HCT116 (cell line): ENCODE measurements at regions not wholly inside any gene's neighbourhood (a gene's known extent, or its start where the extent isn't known, plus 50 kb on each side); places are given as distances from the start of the nearest gene placed in this dataset.

Experiments
- ATAC-seq: fragments of 200-7000 bp; cut with Tn5 transposase; 2 replicates; pipeline ENCODE4 v1.9.1; 2020; ENCODE audit warnings: mild to moderate bottlenecking, moderate library complexity
- BruUV-seq: library from RNA; stranded (reverse); fragments of 400-500 nt; replicated peaks from 2 replicates; lab custom pipeline; 2021; lab: Mats Ljungman, UMichigan
- CTCF ChIA-PET: fragments of 300-600 bp; sonication (Branson Sonifier 250); formaldehyde crosslinking; loops from one replicate; lab custom pipeline; 2021; ENCODE audit warnings: antibody characterized with exemption; lab: Charles Lee
- POLR2A ChIA-PET: fragments of 300-600, 350-600 bp; sonication (Branson Sonifier 250); formaldehyde crosslinking; loops from one replicate; lab custom pipeline; 2021; ENCODE audit warnings: antibody characterized with exemption; lab: Charles Lee
- RAD21 ChIA-PET, 2 experiments: fragments of 300-600 bp; sonication (Branson Sonifier 250); formaldehyde crosslinking; loops; one replicate each; lab custom pipeline; 2023; ENCODE audit warnings: low total read pairs in 2 of 2; ENCODE audit not compliant: uncharacterized antibody in 2 of 2, unreplicated experiment in 2 of 2, low non-redundant PET in 1 of 2; lab: Charles Lee
- DNase-seq: peaks from one replicate; pipeline ENCODE4 v3.0.0-alpha.2; 2010; ENCODE audit warnings: low read depth, low spot score
- H2AFZ ChIP-seq: fragments of 200-600 bp; shearing (Covaris generic), sonication (generic); 2 replicates; pipeline ENCODE4 v1.6.1; 2017; ENCODE audit warnings: low read depth, mixed run types, mixed read lengths, antibody characterized with exemption, low read length; ENCODE audit not compliant: poor library complexity, severe bottlenecking
- H3K27ac ChIP-seq: 2 replicates; pipeline ENCODE4 v1.5.1; 2012; ENCODE audit warnings: low read depth, low read length
- H3K27me3 ChIP-seq: fragments of 200-600 bp; sonication (generic); 2 replicates; pipeline ENCODE4 v1.6.1; 2016; ENCODE audit warnings: mixed run types, low read length, mixed read lengths; ENCODE audit not compliant: insufficient read depth
- H3K36me3 ChIP-seq, 2 experiments: fragments of 200-500 bp in 1 of 2; fragments of 200-600 bp in 1 of 2; sonication (Bioruptor generic) in 1 of 2; sonication (generic) in 1 of 2; 2 replicates each; pipeline versions ENCODE4 v1.5.1 to v1.6.1; 2014 to 2016; ENCODE audit warnings: low read length in 2 of 2, inconsistent platforms in 1 of 2, mixed read lengths in 1 of 2, mixed run types in 1 of 2; ENCODE audit not compliant: insufficient read depth in 2 of 2, control insufficient read depth in 1 of 2
- H3K4me1 ChIP-seq, 2 experiments: fragments of 200-600 bp in 1 of 2; sonication (generic) in 1 of 2; 2 replicates each; pipeline versions ENCODE4 v1.5.1 to v1.6.1; 2012 to 2017; ENCODE audit warnings: low read length in 2 of 2, inconsistent platforms in 1 of 2, mild to moderate bottlenecking in 1 of 2, mixed read lengths in 1 of 2, mixed run types in 1 of 2, moderate library complexity in 1 of 2; ENCODE audit not compliant: insufficient read depth in 2 of 2, control insufficient read depth in 1 of 2
- H3K4me2 ChIP-seq: fragments of 200-600 bp; sonication (generic); 2 replicates; pipeline ENCODE4 v1.6.1; 2017; ENCODE audit warnings: mixed run types, low read length, mixed read lengths
- H3K4me3 ChIP-seq, 2 experiments: fragments of 200-600 bp in 1 of 2; sonication (generic) in 1 of 2; replicated peaks in 1 of 2; 2 replicates each; pipeline ENCODE4 v1.5.1; 2011 to 2016; ENCODE audit warnings: low read length in 2 of 2, control low read depth in 1 of 2, low read depth in 1 of 2, mild to moderate bottlenecking in 1 of 2, mixed read lengths in 1 of 2, mixed run types in 1 of 2
- H3K79me2 ChIP-seq: fragments of 200-600 bp; sonication (generic); 2 replicates; pipeline ENCODE4 v1.6.1; 2017; ENCODE audit warnings: mild to moderate bottlenecking, mixed run types, low read length, moderate library complexity, mixed read lengths; ENCODE audit not compliant: insufficient read depth
- H3K9ac ChIP-seq: fragments of 200-600 bp; sonication (generic); 2 replicates; pipeline ENCODE4 v1.6.1; 2016; ENCODE audit warnings: low read length, mixed read lengths
- H3K9me2 ChIP-seq: fragments of 200-600 bp; sonication (generic), shearing (Covaris generic); 2 replicates; pipeline ENCODE4 v1.6.1; 2017; ENCODE audit warnings: mixed run types, mild to moderate bottlenecking, moderate library complexity; ENCODE audit not compliant: insufficient read depth
- H3K9me3 ChIP-seq, 2 experiments: fragments of 200-500 bp in 1 of 2; fragments of 200-600 bp in 1 of 2; sonication (Bioruptor generic) in 1 of 2; sonication (generic) in 1 of 2; 2 replicates each; pipeline ENCODE4 v1.6.1; 2014 to 2017; ENCODE audit warnings: low read length in 2 of 2, mixed read lengths in 2 of 2, inconsistent platforms in 1 of 2, low read depth in 1 of 2, mild to moderate bottlenecking in 1 of 2, mixed run types in 1 of 2, moderate library complexity in 1 of 2; ENCODE audit not compliant: control insufficient read depth in 1 of 2, insufficient read depth in 1 of 2
- H4K20me1 ChIP-seq: fragments of 200-600 bp; sonication (generic), shearing (Covaris generic); 2 replicates; pipeline ENCODE4 v1.6.1; 2017; ENCODE audit warnings: mixed run types, mild to moderate bottlenecking, moderate library complexity; ENCODE audit not compliant: insufficient read depth
- ATF3 ChIP-seq: IDR thresholded peaks from 2 replicates; pipeline ENCODE4 v1.6.1; 2012
- CBX3 ChIP-seq: IDR thresholded peaks from 2 replicates; pipeline ENCODE4 v1.6.1; 2012; ENCODE audit warnings: low read depth
- CEBPB ChIP-seq: IDR thresholded peaks from 2 replicates; pipeline ENCODE4 v1.6.1; 2012; ENCODE audit warnings: low read depth
- CTCF ChIP-seq, 3 experiments: fragments of 200-600 bp in 1 of 3; sonication (generic) in 1 of 3; IDR thresholded peaks in 2 of 3; conservative IDR thresholded peaks in 1 of 3; 2 replicates each; pipeline ENCODE4 v1.5.1; 2012 to 2017; ENCODE audit warnings: low read depth in 2 of 3, low read length in 2 of 3, antibody characterized with exemption in 1 of 3, borderline replicate concordance in 1 of 3, control low read depth in 1 of 3, mild to moderate bottlenecking in 1 of 3, mixed read lengths in 1 of 3, mixed run types in 1 of 3, moderate library complexity in 1 of 3; ENCODE audit not compliant: insufficient read depth in 1 of 3
- ELF1 ChIP-seq: IDR thresholded peaks from 2 replicates; pipeline ENCODE4 v1.6.1; 2012; ENCODE audit warnings: low read depth, borderline replicate concordance
- EZH2 ChIP-seq: fragments of 200-600 bp; sonication (generic); IDR thresholded peaks from 2 replicates; pipeline ENCODE4 v1.6.1; 2017; ENCODE audit warnings: antibody characterized with exemption, mixed run types
- FOSL1 ChIP-seq: IDR thresholded peaks from 2 replicates; pipeline ENCODE4 v1.6.1; 2012; ENCODE audit warnings: low read depth
- JUND ChIP-seq: IDR thresholded peaks from 2 replicates; pipeline ENCODE4 v1.6.1; 2012
- MAX ChIP-seq: IDR thresholded peaks from 2 replicates; pipeline ENCODE4 v1.6.1; 2012
- RAD21 ChIP-seq: IDR thresholded peaks from 2 replicates; pipeline ENCODE4 v1.6.1; 2012; ENCODE audit warnings: low read depth, mild to moderate bottlenecking
- ZNF274 ChIP-seq: fragments of 200-500 bp; sonication (Bioruptor generic); IDR thresholded peaks from 2 replicates; pipeline ENCODE4 v1.6.1; 2014; ENCODE audit warnings: mild to moderate bottlenecking, low read depth, low read length, inconsistent platforms
- intact Hi-C: fragments of 100-400 bp; cut with micrococcal nuclease; formaldehyde crosslinking; loops from 2 replicates; pipeline ENCODE4 v1.10.0; 2022

- Histone ChIP-seq H4K20me1 (no peaks in the 10 kb centered on the region), H3K9me3 (no peaks in the 10 kb centered on the region), H3K36me3 (no peaks in the 10 kb centered on the region), H3K9me2 (no peaks in the 10 kb centered on the region), H2AFZ (no peak overlapping the region), H3K4me3 (no peak overlapping the region), H3K4me1 (no peaks in the 10 kb centered on the region), H3K27ac (no peak overlapping the region), H3K9ac (no peak overlapping the region), H3K79me2 (no peaks in the 10 kb centered on the region), H3K4me2 (no peak overlapping the region), H3K27me3 (no peaks in the 10 kb centered on the region)
- BruUV-seq = no TSS peak
- ChIA-PET CTCF (no interaction called here), RAD21 (no interaction called here), POLR2A (no interaction called here)
- intact Hi-C loops = no loop called here
- DNase-seq (no peak), ATAC-seq (no peak)
- TF ChIP-seq RAD21 (no peak), ATF3 (no peak), MAX (no peak), CBX3 (no peak), JUND (no peak), CEBPB (no peak), ZNF274 (no peak), FOSL1 (no peak), CTCF (IDR thresholded peaks at IDR 0.05 in 2 of 3, conservative IDR thresholded peaks at IDR 0.05 in 1 of 3; ENCODE audit: borderline replicate concordance in 1 of 3, insufficient read depth in 1 of 3, low read depth in 2 of 3, low read length in 2 of 3) (no peak), EZH2 (no peak), ELF1 (no peak)
These were observed 525.1 kb downstream of the LMO4 start for GRCh38 chr1:87853576-87854351.
